GM23248 (cell line): ENCODE measurements at regions not wholly inside any gene's neighbourhood (a gene's known extent, or its start where the extent isn't known, plus 50 kb on each side); places are given as distances from the start of the nearest gene placed in this dataset.

ENCODE experiments used
- EZH2 ChIP-seq: fragments of 200-600 bp; sonication (generic); IDR thresholded peaks from 2 replicates; pipeline ENCODE4 v1.6.1; 2018; ENCODE audit warnings: antibody characterized with exemption, mild to moderate bottlenecking; ENCODE audit not compliant: insufficient read depth, poor library complexity, severe bottlenecking
- EZH2phosphoT487 ChIP-seq: fragments of 200-600 bp; sonication (generic); IDR thresholded peaks from 2 replicates; pipeline ENCODE4 v1.6.1; 2018; ENCODE audit warnings: antibody characterized with exemption, moderate library complexity, mild to moderate bottlenecking, low read depth; ENCODE audit not compliant: insufficient read depth

- no peak for TF ChIP-seq EZH2phosphoT487
- no peak for TF ChIP-seq EZH2
Observed at GRCh38 chr4:24720979-24721378, 74.4 kb upstream of the SOD3 start.
